K562 (cell line): ENCODE measurements at regions not wholly inside any gene's neighbourhood (a gene's known extent, or its start where the extent isn't known, plus 50 kb on each side); places are given as distances from the start of the nearest gene placed in this dataset.

Experiments
- ATAC-seq: fragments of 200-7000 bp; cut with Tn5 transposase; 3 replicates; pipeline ENCODE4 v1.9.1; 2020; ENCODE audit warnings: moderate library complexity
- BruUV-seq: library from RNA; stranded (reverse); fragments of 400-500 nt; replicated peaks from 2 replicates; lab custom pipeline; 2021; lab: Mats Ljungman, UMichigan
- CTCF ChIA-PET: fragments of 300-600 bp; formaldehyde crosslinking; extraction: SDS; loops from one replicate; lab custom pipeline; 2021; ENCODE audit warnings: low intra/inter-chr PET ratio; lab: Yijun Ruan, JAX
- POLR2A ChIA-PET: fragments of 300-600, 350-650 bp; sonication (Branson Sonifier 250); formaldehyde crosslinking; extraction: SDS; loops from one replicate; lab custom pipeline; 2021; ENCODE audit warnings: antibody characterized with exemption, inconsistent platforms; lab: Yijun Ruan, JAX
- DNase-seq, 4 experiments: peaks; one replicate each; pipeline versions ENCODE4 v3.0.0 to v3.0.0-alpha.2; 2011 to 2018; ENCODE audit warnings: low spot score in 3 of 4, mixed read lengths in 3 of 4; ENCODE audit errors: extremely low read depth in 1 of 4
- FAIRE-seq: peaks from 2 replicates; lab custom pipeline; 2011; peaks lifted over from hg19 to GRCh38; lab: Jason Lieb, UNC
- H2AFZ ChIP-seq: 2 replicates; pipeline ENCODE4 v1.6.0; 2011; ENCODE audit warnings: low read depth, low read length, control low read depth, inconsistent platforms
- H3K27ac ChIP-seq: fragments of 200-600 bp; 3 replicates; pipeline ENCODE4 v1.8.0; 2011; ENCODE audit warnings: low read depth, mild to moderate bottlenecking, control low read depth, inconsistent platforms, low read length, moderate library complexity, mixed read lengths; ENCODE audit errors: extremely low read depth
- H3K27me3 ChIP-seq, 2 experiments: fragments of 300-600 bp in 1 of 2; 2 replicates in 1 of 2; 3 replicates in 1 of 2; pipeline versions ENCODE4 v1.6.0 to v1.8.0; 2011; ENCODE audit warnings: inconsistent platforms in 2 of 2, low read length in 2 of 2, mild to moderate bottlenecking in 1 of 2, mixed read lengths in 1 of 2, moderate library complexity in 1 of 2; ENCODE audit not compliant: control insufficient read depth in 2 of 2, insufficient read depth in 2 of 2
- H3K36me3 ChIP-seq: fragments of 300-600 bp; 3 replicates; pipeline ENCODE4 v1.8.0; 2011; ENCODE audit warnings: mild to moderate bottlenecking, low read length, inconsistent platforms; ENCODE audit not compliant: control insufficient read depth, insufficient read depth
- H3K4me1 ChIP-seq, 2 experiments: fragments of 200-600 bp in 1 of 2; replicated peaks in 1 of 2; 2 replicates in 1 of 2; 3 replicates in 1 of 2; pipeline versions ENCODE4 v1.5.1 to v1.8.0; 2011; ENCODE audit warnings: inconsistent platforms in 2 of 2, low read length in 2 of 2, mild to moderate bottlenecking in 1 of 2, mixed read lengths in 1 of 2, moderate library complexity in 1 of 2; ENCODE audit not compliant: control insufficient read depth in 2 of 2, insufficient read depth in 2 of 2
- H3K4me2 ChIP-seq: 2 replicates; pipeline ENCODE4 v1.6.1; 2011; ENCODE audit warnings: low read length, control low read depth, inconsistent platforms, mixed read lengths; ENCODE audit not compliant: insufficient read depth
- H3K4me3 ChIP-seq: fragments of 200-600 bp; sonication (generic), shearing (Covaris generic); 2 replicates; pipeline ENCODE4 v1.5.1; 2016; ENCODE audit warnings: control low read depth, inconsistent platforms
- H3K79me2 ChIP-seq: fragments of 200-600 bp; 3 replicates; pipeline ENCODE4 v1.8.0; 2011; ENCODE audit warnings: low read length, inconsistent platforms; ENCODE audit not compliant: control insufficient read depth, insufficient read depth
- H3K9ac ChIP-seq, 2 experiments: 2 replicates each; pipeline versions ENCODE4 v1.6.0 to v1.6.1; 2011; ENCODE audit warnings: low read depth in 2 of 2, low read length in 2 of 2, control low read depth in 1 of 2, inconsistent platforms in 1 of 2, mild to moderate bottlenecking in 1 of 2, mixed read lengths in 1 of 2; ENCODE audit not compliant: insufficient read depth in 1 of 2
- H3K9me1 ChIP-seq: one replicate; pipeline ENCODE4 v1.6.0; 2011; ENCODE audit warnings: inconsistent platforms, mild to moderate bottlenecking, low read length, moderate library complexity; ENCODE audit not compliant: control insufficient read depth, insufficient read depth
- H3K9me3 ChIP-seq: replicated peaks from 2 replicates; pipeline ENCODE4 v1.5.1; 2011; ENCODE audit warnings: low read depth, low read length, inconsistent platforms; ENCODE audit not compliant: control insufficient read depth, insufficient read depth
- H4K20me1 ChIP-seq: replicated peaks from 2 replicates; pipeline ENCODE4 v1.6.1; 2011; ENCODE audit warnings: low read length, inconsistent platforms, mixed read lengths; ENCODE audit not compliant: control insufficient read depth, insufficient read depth
- BRCA1 ChIP-seq, 2 experiments: fragments of 450-650 bp in 1 of 2; sonication (generic) in 1 of 2; formaldehyde crosslinking in 1 of 2; IDR thresholded peaks; 2 replicates each; pipeline versions ENCODE4 v1.5.0 to v1.6.1; 2017 to 2020; ENCODE audit warnings: mild to moderate bottlenecking in 1 of 2, missing genetic modification reagents in 1 of 2
- CXXC5 ChIP-seq: fragments of 250-450 bp; sonication (Bioruptor Pico); IDR thresholded peaks from 2 replicates; pipeline ENCODE4 v1.8.0; 2022; ENCODE audit warnings: inconsistent platforms, mild to moderate bottlenecking, moderate library complexity
- EP300 ChIP-seq: IDR thresholded peaks from 2 replicates; pipeline ENCODE4 v1.6.1; 2012; ENCODE audit warnings: low read length, improper control_type of control experiment
- FOS ChIP-seq: IDR thresholded peaks from 3 replicates; pipeline ENCODE4 v1.6.1; 2011; ENCODE audit not compliant: insufficient read length; ENCODE audit errors: extremely low read depth
- HCFC1 ChIP-seq: IDR thresholded peaks from 2 replicates; pipeline ENCODE4 v1.6.1; 2012; ENCODE audit warnings: low read depth, low read length, improper control_type of control experiment
- NFIC ChIP-seq: fragments of 450-650 bp; IDR thresholded peaks from 2 replicates; pipeline ENCODE4 v1.6.1; 2017; ENCODE audit warnings: mild to moderate bottlenecking, inconsistent platforms
- ZNF274 ChIP-seq: IDR thresholded peaks from 2 replicates; pipeline ENCODE4 v1.6.1; 2011; ENCODE audit warnings: low read depth, mild to moderate bottlenecking, low read length, moderate library complexity, borderline replicate concordance
- WGBS: fragments of 100-300 bp; shearing (Covaris generic); methylation state at CpG from one replicate; pipeline ENCODE4 v1.1.6; 2016; ENCODE audit warnings: low coverage, mixed read lengths; ENCODE audit not compliant: insufficient coverage; ENCODE audit errors: missing lambda C conversion rate; 5-methylcytosine and 5-hydroxymethylcytosine counted together
- in situ Hi-C: fragments of 300-500 bp; cut with MboI; formaldehyde crosslinking; loops from 4 replicates; pipeline ENCODE4 v1.15.0; 2018; ENCODE audit warnings: inconsistent platforms, mixed read lengths
- intact Hi-C: fragments of 100-400 bp; cut with micrococcal nuclease; formaldehyde crosslinking; loops from 2 replicates; pipeline ENCODE4 v1.14.2; 2022
- TF ChIP-seq, protein P1 (sequence below): fragments of 450-650 bp; formaldehyde crosslinking; conservative IDR thresholded peaks from 2 replicates; pipeline ENCODE4 v1.4.0; 2022; ENCODE audit warnings: mild to moderate bottlenecking, missing genetic modification characterization

- ATAC-seq (no peak), FAIRE-seq (no peak), DNase-seq (no peak)
- H3K4me3 ChIP-seq = no peak overlapping the region
- no peak overlapping the region for H2AFZ ChIP-seq
- 0 out of 2 replicates have a peak, but pooled peaks cover 2% of the 10 kb centered on the region for H3K9me3 ChIP-seq
- no peak overlapping the region for H3K4me2 ChIP-seq
- H3K9me1 ChIP-seq = no peaks in the 10 kb centered on the region
- H3K9ac ChIP-seq = no peak overlapping the region
- no peaks in the 10 kb centered on the region for H3K4me1 ChIP-seq
- no peaks in the 10 kb centered on the region for H3K36me3 ChIP-seq
- H3K27me3 ChIP-seq = no peaks in the 10 kb centered on the region
- H3K27ac ChIP-seq = no peak overlapping the region
- in situ Hi-C loops (no loop called here), intact Hi-C loops (no loop called here)
- no peaks in the 10 kb centered on the region for H3K79me2 ChIP-seq
- BruUV-seq = no TSS peak
- ChIA-PET CTCF (no interaction called here), POLR2A (no interaction called here)
- TF ChIP-seq, protein P1, sequence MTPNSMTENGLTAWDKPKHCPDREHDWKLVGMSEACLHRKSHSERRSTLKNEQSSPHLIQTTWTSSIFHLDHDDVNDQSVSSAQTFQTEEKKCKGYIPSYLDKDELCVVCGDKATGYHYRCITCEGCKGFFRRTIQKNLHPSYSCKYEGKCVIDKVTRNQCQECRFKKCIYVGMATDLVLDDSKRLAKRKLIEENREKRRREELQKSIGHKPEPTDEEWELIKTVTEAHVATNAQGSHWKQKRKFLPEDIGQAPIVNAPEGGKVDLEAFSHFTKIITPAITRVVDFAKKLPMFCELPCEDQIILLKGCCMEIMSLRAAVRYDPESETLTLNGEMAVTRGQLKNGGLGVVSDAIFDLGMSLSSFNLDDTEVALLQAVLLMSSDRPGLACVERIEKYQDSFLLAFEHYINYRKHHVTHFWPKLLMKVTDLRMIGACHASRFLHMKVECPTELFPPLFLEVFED = no peak
- no peak for TF ChIP-seq EP300
- TF ChIP-seq ZNF274 = no peak
- TF ChIP-seq FOS = no peak
- no peak for TF ChIP-seq NFIC
- H4K20me1 ChIP-seq = no peaks in the 10 kb centered on the region
Measured at GRCh38 chr3:104275199-104275598, 1091.5 kb upstream of the ALCAM start.

- BruUV-seq = no TSS peak
- no peak overlapping the region for H3K9ac ChIP-seq
- CTCF ChIA-PET = no interaction called here
- POLR2A ChIA-PET = no interaction called here
- H3K36me3 ChIP-seq = no peaks in the 10 kb centered on the region
- intact Hi-C loops = no loop called here
- no peaks in the 10 kb centered on the region for H3K27me3 ChIP-seq
- H2AFZ ChIP-seq = no peak overlapping the region
- no peak overlapping the region for H3K27ac ChIP-seq
- no peaks in the 10 kb centered on the region for H3K9me1 ChIP-seq
- TF ChIP-seq HCFC1 (no peak), CXXC5 (CRISPR knock-in tag) (no peak), BRCA1 (IDR thresholded peaks at IDR 0.05) (no peak), BRCA1 (CRISPR knock-in tag; IDR thresholded peaks at IDR 0.05) (no peak)
- no peak overlapping the region for H3K4me2 ChIP-seq
- ATAC-seq = no peak
- FAIRE-seq = no peak
- H3K79me2 ChIP-seq = no peaks in the 10 kb centered on the region
- H4K20me1 ChIP-seq = no peaks in the 10 kb centered on the region
- DNase-seq = no peak
- in situ Hi-C loops = no loop called here
- no peak overlapping the region for H3K4me3 ChIP-seq
- no peaks in the 10 kb centered on the region for H3K4me1 ChIP-seq
- 0% methylated on average over 1 of the region's 1 CpG for WGBS
- H3K9me3 ChIP-seq = 0 out of 2 replicates have a peak, but pooled peaks cover 2% of the 10 kb centered on the region
Measured at GRCh38 chr3:104279617-104280016, 1087.1 kb upstream of the ALCAM start.
